KMS-11 (cell line): ENCODE measurements at regions not wholly inside any gene's neighbourhood (a gene's known extent, or its start where the extent isn't known, plus 50 kb on each side); places are given as distances from the start of the nearest gene placed in this dataset.

Source experiments
- H2AFZ ChIP-seq: fragments of 200-600 bp; sonication (generic); 2 replicates; pipeline ENCODE4 v1.6.1; 2016; ENCODE audit warnings: antibody characterized with exemption, mixed run types, low read depth
- H3K27ac ChIP-seq: fragments of 200-600 bp; sonication (generic); 2 replicates; pipeline ENCODE4 v1.6.1; 2016; ENCODE audit warnings: mild to moderate bottlenecking, mixed run types
- H3K27me3 ChIP-seq: fragments of 200-600 bp; sonication (generic); 2 replicates; pipeline ENCODE4 v1.6.1; 2017; ENCODE audit warnings: mild to moderate bottlenecking, low read depth, mixed run types, moderate library complexity; ENCODE audit not compliant: insufficient read depth
- H3K36me3 ChIP-seq: fragments of 200-600 bp; sonication (generic); 2 replicates; pipeline ENCODE4 v1.6.1; 2017; ENCODE audit warnings: mild to moderate bottlenecking, mixed run types; ENCODE audit not compliant: insufficient read depth
- H3K4me1 ChIP-seq: fragments of 200-600 bp; sonication (generic); 2 replicates; pipeline ENCODE4 v1.6.1; 2016; ENCODE audit warnings: mild to moderate bottlenecking, low read depth, mixed run types; ENCODE audit not compliant: poor library complexity, severe bottlenecking
- H3K4me2 ChIP-seq: fragments of 200-600 bp; sonication (generic); 2 replicates; pipeline ENCODE4 v1.7.0; 2016; ENCODE audit warnings: mild to moderate bottlenecking, mixed run types
- H3K4me3 ChIP-seq: fragments of 200-600 bp; sonication (generic); IDR thresholded peaks from 2 replicates; pipeline ENCODE4 v1.6.1; 2017; ENCODE audit warnings: low read depth, low read length, mixed read lengths; ENCODE audit not compliant: insufficient read depth
- H3K79me2 ChIP-seq: fragments of 200-600 bp; sonication (generic); 2 replicates; pipeline ENCODE4 v1.6.1; 2016; ENCODE audit warnings: low read depth, mixed run types; ENCODE audit not compliant: insufficient read depth
- H3K9ac ChIP-seq: fragments of 200-600 bp; sonication (generic); 2 replicates; pipeline ENCODE4 v1.6.1; 2016; ENCODE audit warnings: mild to moderate bottlenecking, mixed run types
- H4K20me1 ChIP-seq: fragments of 200-600 bp; sonication (generic); 2 replicates; pipeline ENCODE4 v1.6.1; 2016; ENCODE audit warnings: mild to moderate bottlenecking, mixed run types; ENCODE audit not compliant: insufficient read depth
- TF ChIP-seq, protein P1 (sequence below): fragments of 200-600 bp; sonication (generic); conservative IDR thresholded peaks from 2 replicates; pipeline ENCODE4 v1.6.1; 2017; ENCODE audit warnings: low read depth, mild to moderate bottlenecking, antibody characterized with exemption, low read length, moderate library complexity, mixed read lengths

DNA sequence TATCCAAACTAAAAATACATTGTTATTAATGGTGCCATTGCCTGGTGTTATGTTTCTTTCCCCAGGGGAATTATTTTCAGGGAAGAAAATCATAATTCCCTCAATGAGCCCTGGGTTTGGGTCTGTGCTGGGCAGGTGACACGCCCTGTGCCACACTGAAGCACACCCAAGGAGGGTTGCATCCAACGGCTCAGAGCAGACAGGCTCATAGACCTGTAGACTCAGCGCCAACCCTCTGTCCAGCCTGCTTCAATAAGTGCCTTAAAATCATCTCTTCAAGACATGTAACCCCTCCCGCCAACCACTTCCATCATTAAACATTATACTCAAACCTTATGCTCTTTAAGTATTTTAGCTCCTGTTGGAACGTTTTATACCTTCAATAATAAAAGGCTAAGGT lies 225.3 kb upstream of the CDH4 start:
- no peak overlapping the region for H3K27ac ChIP-seq
- no peak overlapping the region for H3K4me2 ChIP-seq

DNA sequence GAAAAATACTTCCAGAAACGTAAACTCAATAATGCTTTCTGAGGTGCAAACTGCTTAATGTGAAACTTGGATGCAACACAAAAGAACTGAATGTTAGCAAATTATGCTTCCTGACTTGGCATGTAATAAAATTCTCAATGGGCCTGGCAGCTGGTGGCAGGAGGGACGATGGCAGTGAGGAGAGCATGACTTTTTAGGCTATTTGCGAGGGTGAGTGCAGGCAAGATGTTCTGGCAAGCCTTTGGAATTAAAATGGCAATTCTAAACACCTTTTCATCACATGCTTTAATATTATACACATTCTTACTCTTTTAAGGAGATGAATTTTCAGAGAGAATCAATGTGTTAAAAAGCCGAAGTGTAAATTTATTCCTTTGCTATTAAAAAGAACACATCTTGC lies 224.8 kb upstream of the CDH4 start:
- TF ChIP-seq, protein P1, sequence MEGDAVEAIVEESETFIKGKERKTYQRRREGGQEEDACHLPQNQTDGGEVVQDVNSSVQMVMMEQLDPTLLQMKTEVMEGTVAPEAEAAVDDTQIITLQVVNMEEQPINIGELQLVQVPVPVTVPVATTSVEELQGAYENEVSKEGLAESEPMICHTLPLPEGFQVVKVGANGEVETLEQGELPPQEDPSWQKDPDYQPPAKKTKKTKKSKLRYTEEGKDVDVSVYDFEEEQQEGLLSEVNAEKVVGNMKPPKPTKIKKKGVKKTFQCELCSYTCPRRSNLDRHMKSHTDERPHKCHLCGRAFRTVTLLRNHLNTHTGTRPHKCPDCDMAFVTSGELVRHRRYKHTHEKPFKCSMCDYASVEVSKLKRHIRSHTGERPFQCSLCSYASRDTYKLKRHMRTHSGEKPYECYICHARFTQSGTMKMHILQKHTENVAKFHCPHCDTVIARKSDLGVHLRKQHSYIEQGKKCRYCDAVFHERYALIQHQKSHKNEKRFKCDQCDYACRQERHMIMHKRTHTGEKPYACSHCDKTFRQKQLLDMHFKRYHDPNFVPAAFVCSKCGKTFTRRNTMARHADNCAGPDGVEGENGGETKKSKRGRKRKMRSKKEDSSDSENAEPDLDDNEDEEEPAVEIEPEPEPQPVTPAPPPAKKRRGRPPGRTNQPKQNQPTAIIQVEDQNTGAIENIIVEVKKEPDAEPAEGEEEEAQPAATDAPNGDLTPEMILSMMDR: no peak
- H2AFZ ChIP-seq: no peak overlapping the region
- no peaks in the 10 kb centered on the region for H3K36me3 ChIP-seq
- no peaks in the 10 kb centered on the region for H3K4me1 ChIP-seq
- no peak overlapping the region for H3K4me2 ChIP-seq
- H3K4me3 ChIP-seq: no peak overlapping the region
- no peak overlapping the region for H3K9ac ChIP-seq
- H3K27me3 ChIP-seq: no peaks in the 10 kb centered on the region
- H4K20me1 ChIP-seq: no peaks in the 10 kb centered on the region
- H3K79me2 ChIP-seq: no peaks in the 10 kb centered on the region
- H3K27ac ChIP-seq: no peak overlapping the region

More for the DNA sequence above, 225.3 kb upstream of the CDH4 start:
- Histone ChIP-seq H3K27me3 (no peaks in the 10 kb centered on the region), H2AFZ (no peak overlapping the region), H3K36me3 (no peaks in the 10 kb centered on the region), H3K79me2 (no peaks in the 10 kb centered on the region), H4K20me1 (no peaks in the 10 kb centered on the region), H3K4me3 (no peak overlapping the region), H3K4me1 (no peaks in the 10 kb centered on the region), H3K9ac (no peak overlapping the region)
- TF ChIP-seq, protein P1: no peak

DNA sequence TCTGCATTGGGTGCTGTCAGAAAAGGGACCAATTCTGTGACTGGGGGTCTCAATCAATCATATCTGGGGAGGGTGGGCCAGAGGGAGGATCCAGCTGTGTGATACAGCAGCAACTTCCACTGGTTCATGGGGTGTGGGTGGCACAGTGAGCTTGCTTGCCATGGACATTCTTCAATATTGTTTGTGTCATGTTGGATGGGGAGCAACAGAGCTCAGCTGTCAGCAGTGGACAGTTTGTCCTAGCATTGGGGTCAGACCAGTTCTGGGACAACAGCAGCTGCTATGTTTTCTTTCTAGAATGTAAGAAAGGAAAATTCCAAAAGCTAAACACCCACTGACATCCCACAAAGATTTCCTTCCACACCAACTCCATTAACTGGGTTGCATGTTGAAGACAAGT lies 221.9 kb upstream of the CDH4 start:
- Histone ChIP-seq H4K20me1 (no peaks in the 10 kb centered on the region), H2AFZ (no peak overlapping the region), H3K79me2 (no peaks in the 10 kb centered on the region), H3K9ac (no peak overlapping the region), H3K36me3 (no peaks in the 10 kb centered on the region), H3K4me2 (no peak overlapping the region), H3K4me3 (no peak overlapping the region), H3K4me1 (no peaks in the 10 kb centered on the region), H3K27ac (no peak overlapping the region), H3K27me3 (no peaks in the 10 kb centered on the region)
- TF ChIP-seq, protein P1: no peak

GRCh38 chr20:61031101-61031830 lies 220.8 kb upstream of the CDH4 start:
- TF ChIP-seq, protein P1: no peak
- Histone ChIP-seq H3K4me3 (no peak overlapping the region), H3K4me1 (no peaks in the 10 kb centered on the region), H3K9ac (no peak overlapping the region), H2AFZ (no peak overlapping the region), H3K27ac (no peak overlapping the region), H3K4me2 (no peak overlapping the region), H3K36me3 (no peaks in the 10 kb centered on the region), H3K27me3 (no peaks in the 10 kb centered on the region), H4K20me1 (no peaks in the 10 kb centered on the region), H3K79me2 (no peaks in the 10 kb centered on the region)
